OCI-LY7 (cell line): ENCODE measurements at regions not wholly inside any gene's neighbourhood (a gene's known extent, or its start where the extent isn't known, plus 50 kb on each side); places are given as distances from the start of the nearest gene placed in this dataset.

Source experiments
- CTCF ChIP-seq: fragments of 200-600 bp; sonication (generic); conservative IDR thresholded peaks from 2 replicates; pipeline ENCODE4 v1.5.1; 2014; ENCODE audit warnings: mild to moderate bottlenecking, antibody characterized with exemption, low read length, moderate library complexity, mixed read lengths
- EZH2phosphoT487 ChIP-seq: fragments of 200-600 bp; sonication (generic); IDR thresholded peaks from 2 replicates; pipeline ENCODE4 v1.6.1; 2018; ENCODE audit warnings: low read depth, borderline replicate concordance, mild to moderate bottlenecking, mixed run types, antibody characterized with exemption, low read length, moderate library complexity, mixed read lengths

GRCh38 chr2:122007577-122007976 is 252.1 kb downstream of the TSN start:
- TF ChIP-seq CTCF (no peak), EZH2phosphoT487 (no peak)
